Activated naive CD4-positive, alpha-beta T cell treated with anti-CD3 and anti-CD28 coated beads, Interleukin-2, amount 10 ng/mL, durations not matched to agents 7 days and 5 days (primary cell): ENCODE measurements at regions not wholly inside any gene's neighbourhood (a gene's known extent, or its start where the extent isn't known, plus 50 kb on each side); places are given as distances from the start of the nearest gene placed in this dataset.

Experiments
- CTCF ChIA-PET: fragments of 350-600 bp; sonication (Branson Sonifier 250); formaldehyde crosslinking; loops from one replicate; lab custom pipeline; 2021; ENCODE audit warnings: antibody characterized with exemption; lab: Charles Lee
- DNase-seq: peaks from one replicate; pipeline ENCODE4 v3.0.0-alpha.2; 2020
- H3K27ac Mint-ChIP-seq: one replicate; pipeline ENCODE4 v1.8.0; 2021; ENCODE audit warnings: mild to moderate bottlenecking, moderate library complexity, mixed read lengths
- H3K27me3 Mint-ChIP-seq: one replicate; pipeline ENCODE4 v1.8.0; 2021; ENCODE audit warnings: mild to moderate bottlenecking, mixed read lengths
- H3K36me3 Mint-ChIP-seq: one replicate; pipeline ENCODE4 v1.8.0; 2021; ENCODE audit warnings: mixed read lengths
- H3K4me1 Mint-ChIP-seq: one replicate; pipeline ENCODE4 v1.8.0; 2021; ENCODE audit warnings: mixed read lengths
- H3K4me3 Mint-ChIP-seq: one replicate; pipeline ENCODE4 v1.8.0; 2021; ENCODE audit warnings: mild to moderate bottlenecking, moderate library complexity, mixed read lengths
- H3K9me3 Mint-ChIP-seq: one replicate; pipeline ENCODE4 v1.8.0; 2021; ENCODE audit warnings: mixed read lengths

GRCh38 chr6:148291876-148292275 lies 50.8 kb upstream of the SASH1 start:
- no peak for DNase-seq
- H3K4me1 Mint-ChIP-seq: no peaks in the 10 kb centered on the region
- H3K4me3 Mint-ChIP-seq: no peak overlapping the region
- H3K9me3 Mint-ChIP-seq: no peaks in the 10 kb centered on the region
- H3K36me3 Mint-ChIP-seq: no peaks in the 10 kb centered on the region
- CTCF ChIA-PET: no interaction called here
- no peak overlapping the region for H3K27ac Mint-ChIP-seq
- peaks cover 15% of the 10 kb centered on the region for H3K27me3 Mint-ChIP-seq
